Endodermal cell (in vitro differentiated cells): ENCODE measurements at regions not wholly inside any gene's neighbourhood (a gene's known extent, or its start where the extent isn't known, plus 50 kb on each side); places are given as distances from the start of the nearest gene placed in this dataset.

ENCODE experiments used
- DNase-seq: peaks from one replicate; pipeline ENCODE4 v3.0.0-alpha.2; 2017
- H3K27ac ChIP-seq: 2 replicates; pipeline ENCODE4 v1.5.1; 2013; ENCODE audit warnings: mild to moderate bottlenecking, low read depth, low read length, moderate library complexity
- H3K27me3 ChIP-seq: 2 replicates; pipeline ENCODE4 v1.6.1; 2013; ENCODE audit warnings: mild to moderate bottlenecking, low read length, moderate library complexity; ENCODE audit not compliant: insufficient read depth, control insufficient read depth, poor library complexity, severe bottlenecking
- H3K36me3 ChIP-seq: 2 replicates; pipeline ENCODE4 v1.7.0; 2013; ENCODE audit warnings: mild to moderate bottlenecking, low read length, moderate library complexity; ENCODE audit not compliant: control insufficient read depth, insufficient read depth
- H3K4me1 ChIP-seq: one replicate; pipeline ENCODE4 v1.7.0; 2013; ENCODE audit warnings: low read length; ENCODE audit not compliant: control insufficient read depth, insufficient read depth
- H3K4me3 ChIP-seq: 2 replicates; pipeline ENCODE4 v1.5.1; 2013; ENCODE audit warnings: mild to moderate bottlenecking, low read length, moderate library complexity
- H3K9ac ChIP-seq: 2 replicates; pipeline ENCODE4 v1.6.1; 2013; ENCODE audit warnings: mild to moderate bottlenecking, low read length, moderate library complexity; ENCODE audit not compliant: poor library complexity, severe bottlenecking; ENCODE audit errors: extremely low read depth
- H3K9me3 ChIP-seq: 2 replicates; pipeline ENCODE4 v1.6.1; 2013; ENCODE audit warnings: mild to moderate bottlenecking, low read length, moderate library complexity; ENCODE audit not compliant: control insufficient read depth
- H3K27ac Mint-ChIP-seq: 2 replicates; pipeline ENCODE4 v1.8.0; 2020; ENCODE audit warnings: mixed read lengths
- H3K27me3 Mint-ChIP-seq: 2 replicates; pipeline ENCODE4 v1.8.0; 2021; ENCODE audit warnings: mild to moderate bottlenecking, mixed read lengths; ENCODE audit not compliant: insufficient read depth
- H3K36me3 Mint-ChIP-seq: 2 replicates; pipeline ENCODE4 v1.8.0; 2020; ENCODE audit warnings: low read depth, mixed read lengths
- H3K4me1 Mint-ChIP-seq: 2 replicates; pipeline ENCODE4 v1.8.0; 2020; ENCODE audit warnings: mixed read lengths
- H3K4me3 Mint-ChIP-seq: 2 replicates; pipeline ENCODE4 v1.8.0; 2020; ENCODE audit warnings: mild to moderate bottlenecking, moderate library complexity, mixed read lengths
- H3K9me3 Mint-ChIP-seq: 2 replicates; pipeline ENCODE4 v1.8.0; 2020; ENCODE audit warnings: mild to moderate bottlenecking, mixed read lengths
- WGBS, 2 experiments: methylation state at CpG; one replicate each; pipeline versions ENCODE4 v1.1.5 to v1.1.7; 2013; ENCODE audit warnings: missing lambda C conversion rate in 2 of 2, mixed read lengths in 1 of 2; ENCODE audit not compliant: insufficient coverage in 1 of 2, insufficient read length in 1 of 2; 5-methylcytosine and 5-hydroxymethylcytosine counted together
- TF ChIP-seq, protein P1 (sequence below): fragments of 200-600 bp; sonication (generic); conservative IDR thresholded peaks from 2 replicates; pipeline ENCODE4 v1.5.0; 2021; ENCODE audit warnings: antibody characterized with exemption, mild to moderate bottlenecking

DNA sequence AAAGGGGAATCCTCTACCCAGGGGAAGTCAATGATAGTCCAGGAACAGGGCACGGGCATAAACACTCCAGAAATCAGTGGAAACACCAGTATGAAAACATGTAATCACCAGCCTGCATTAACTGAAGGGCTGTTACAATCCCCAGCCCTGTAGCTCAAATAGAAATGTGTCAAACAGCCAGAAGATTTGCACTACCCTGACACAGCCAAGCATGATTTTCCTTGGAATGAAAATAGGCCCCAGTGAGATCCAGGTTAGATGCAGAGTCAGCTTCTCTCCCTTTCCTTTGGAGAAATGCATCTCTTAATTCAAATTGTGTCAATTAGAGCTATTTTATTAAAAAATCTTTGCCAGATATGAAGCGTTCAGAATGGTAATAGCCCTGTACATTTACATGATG is 158.1 kb downstream of the RPS29 start:
- Mint-ChIP-seq H3K27ac (no peak overlapping the region), H3K27me3 (peaks cover 5% of the 10 kb centered on the region), H3K4me3 (no peak overlapping the region), H3K9me3 (peaks cover 12% of the 10 kb centered on the region), H3K4me1 (peaks cover 4% of the 10 kb centered on the region), H3K36me3 (no peaks in the 10 kb centered on the region)
- WGBS, 2 experiments, result 83 to 95% methylated on average over 2 of the region's 2 CpGs
- no peaks in the 10 kb centered on the region for H3K36me3 ChIP-seq
- H3K4me3 ChIP-seq, result no peak overlapping the region
- no peak overlapping the region for H3K27ac ChIP-seq
- H3K9me3 ChIP-seq, result peaks cover 3% of the 10 kb centered on the region
- DNase-seq, result no peak
- TF ChIP-seq, protein P1, sequence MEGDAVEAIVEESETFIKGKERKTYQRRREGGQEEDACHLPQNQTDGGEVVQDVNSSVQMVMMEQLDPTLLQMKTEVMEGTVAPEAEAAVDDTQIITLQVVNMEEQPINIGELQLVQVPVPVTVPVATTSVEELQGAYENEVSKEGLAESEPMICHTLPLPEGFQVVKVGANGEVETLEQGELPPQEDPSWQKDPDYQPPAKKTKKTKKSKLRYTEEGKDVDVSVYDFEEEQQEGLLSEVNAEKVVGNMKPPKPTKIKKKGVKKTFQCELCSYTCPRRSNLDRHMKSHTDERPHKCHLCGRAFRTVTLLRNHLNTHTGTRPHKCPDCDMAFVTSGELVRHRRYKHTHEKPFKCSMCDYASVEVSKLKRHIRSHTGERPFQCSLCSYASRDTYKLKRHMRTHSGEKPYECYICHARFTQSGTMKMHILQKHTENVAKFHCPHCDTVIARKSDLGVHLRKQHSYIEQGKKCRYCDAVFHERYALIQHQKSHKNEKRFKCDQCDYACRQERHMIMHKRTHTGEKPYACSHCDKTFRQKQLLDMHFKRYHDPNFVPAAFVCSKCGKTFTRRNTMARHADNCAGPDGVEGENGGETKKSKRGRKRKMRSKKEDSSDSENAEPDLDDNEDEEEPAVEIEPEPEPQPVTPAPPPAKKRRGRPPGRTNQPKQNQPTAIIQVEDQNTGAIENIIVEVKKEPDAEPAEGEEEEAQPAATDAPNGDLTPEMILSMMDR, result no peak
- no peaks in the 10 kb centered on the region for H3K27me3 ChIP-seq
- no peak overlapping the region for H3K9ac ChIP-seq
- no peaks in the 10 kb centered on the region for H3K4me1 ChIP-seq

DNA sequence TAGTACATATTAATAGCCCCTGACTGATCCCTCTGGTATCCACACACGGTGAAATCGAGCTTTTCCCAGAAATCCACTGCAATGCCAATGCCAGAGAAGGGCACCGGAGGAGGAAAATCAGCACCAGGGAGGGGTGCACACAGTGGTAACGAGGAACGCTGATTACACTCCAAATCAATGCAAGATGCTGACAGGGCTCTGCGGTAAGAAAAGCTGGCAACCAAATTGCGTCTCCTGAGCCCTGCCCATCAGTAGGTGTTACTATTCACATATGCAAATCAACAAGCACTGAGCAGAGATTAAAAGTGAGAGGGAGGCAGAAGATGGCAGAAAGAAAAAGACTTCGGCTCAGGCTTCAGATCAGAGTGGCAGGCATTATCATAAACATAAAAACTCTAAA is 159.1 kb downstream of the RPS29 start:
- peaks cover 4% of the 10 kb centered on the region for H3K4me1 Mint-ChIP-seq
- H3K9ac ChIP-seq, result no peak overlapping the region

DNA sequence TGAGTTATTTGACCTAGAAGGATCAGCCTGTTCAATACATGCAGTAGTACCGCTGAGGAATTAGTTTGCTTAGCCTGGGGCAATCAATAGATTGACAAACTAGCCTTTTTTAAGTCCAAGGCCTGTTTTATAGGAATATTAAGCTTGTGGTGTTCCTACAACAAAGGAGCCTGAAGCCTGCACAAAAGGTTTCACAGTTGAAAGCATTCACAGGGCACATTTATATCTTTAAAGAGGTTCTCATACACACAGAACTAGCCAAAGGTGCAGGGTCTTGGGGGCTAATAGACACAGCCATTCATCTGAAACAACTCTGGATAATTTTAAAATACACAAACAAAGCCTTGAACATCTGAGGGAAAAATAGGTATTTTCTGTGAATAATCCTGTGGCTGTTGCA is 160.3 kb downstream of the RPS29 start:
- 90 to 97% methylated on average over 1 of the region's 1 CpG for WGBS, 2 experiments
- Mint-ChIP-seq H3K36me3 (no peaks in the 10 kb centered on the region), H3K4me1 (peaks cover 4% of the 10 kb centered on the region), H3K27ac (no peak overlapping the region), H3K4me3 (no peak overlapping the region), H3K27me3 (peaks cover 5% of the 10 kb centered on the region), H3K9me3 (no peaks in the 10 kb centered on the region)
- no peak for DNase-seq
- no peaks in the 10 kb centered on the region for H3K9me3 ChIP-seq
- no peaks in the 10 kb centered on the region for H3K36me3 ChIP-seq
- TF ChIP-seq, protein P1, result no peak
- no peaks in the 10 kb centered on the region for H3K4me1 ChIP-seq
- H3K27ac ChIP-seq, result no peak overlapping the region
- H3K4me3 ChIP-seq, result no peak overlapping the region
- no peaks in the 10 kb centered on the region for H3K27me3 ChIP-seq
- no peak overlapping the region for H3K9ac ChIP-seq

More for the DNA sequence above, 159.1 kb downstream of the RPS29 start:
- Mint-ChIP-seq H3K9me3 (peaks cover 5% of the 10 kb centered on the region), H3K27ac (no peak overlapping the region), H3K27me3 (peaks cover 5% of the 10 kb centered on the region), H3K4me3 (no peak overlapping the region), H3K36me3 (no peaks in the 10 kb centered on the region)
- H3K4me3 ChIP-seq, result no peak overlapping the region
- no peaks in the 10 kb centered on the region for H3K27me3 ChIP-seq
- H3K4me1 ChIP-seq, result no peaks in the 10 kb centered on the region
- WGBS, 2 experiments, result 66 to 69% methylated on average over 5 to 7 of the region's 8 CpGs
- H3K27ac ChIP-seq, result no peak overlapping the region
- no peaks in the 10 kb centered on the region for H3K36me3 ChIP-seq
- TF ChIP-seq, protein P1, result no peak
- no peaks in the 10 kb centered on the region for H3K9me3 ChIP-seq
- peak; percentile 60 for DNase-seq
